GM12865 (cell line): ENCODE measurements at regions not wholly inside any gene's neighbourhood (a gene's known extent, or its start where the extent isn't known, plus 50 kb on each side); places are given as distances from the start of the nearest gene placed in this dataset.
A peak's percentile ranks its signal among the peaks of the same experiment; 100 is the strongest.
"Not testable (repeated sequence)": the region's sequence is repeated elsewhere in the genome, so short reads cannot be mapped to it uniquely, and the experiment has no call there.

Source experiments
- DNase-seq: peaks from one replicate; pipeline ENCODE4 v3.0.0; 2010; ENCODE audit warnings: low read depth
- H3K4me3 ChIP-seq: 2 replicates; pipeline ENCODE4 v1.5.1; 2011; ENCODE audit warnings: mild to moderate bottlenecking, low read depth, low read length, control low read depth
- CTCF ChIP-seq: IDR thresholded peaks from 2 replicates; pipeline ENCODE4 v1.5.1; 2011; ENCODE audit warnings: low read length, control low read depth, low read depth, inconsistent platforms; ENCODE audit not compliant: insufficient read depth; ENCODE audit errors: missing control alignments

GRCh38 chr3:155995525-155996370 lies 124.6 kb upstream of the KCNAB1 start:
- H3K4me3 ChIP-seq = no peak overlapping the region
- TF ChIP-seq CTCF = peak; percentile 29
- peak; percentile 33 for DNase-seq

GRCh38 chr3:155996882-155997281 lies 123.5 kb upstream of the KCNAB1 start:
- no peak overlapping the region for H3K4me3 ChIP-seq
- DNase-seq = no peak
- TF ChIP-seq CTCF = no peak

- not testable (repeated sequence) for DNase-seq, H3K4me3 ChIP-seq
These were observed 122.2 kb upstream of the KCNAB1 start for GRCh38 chr3:155998173-155998572.

DNA sequence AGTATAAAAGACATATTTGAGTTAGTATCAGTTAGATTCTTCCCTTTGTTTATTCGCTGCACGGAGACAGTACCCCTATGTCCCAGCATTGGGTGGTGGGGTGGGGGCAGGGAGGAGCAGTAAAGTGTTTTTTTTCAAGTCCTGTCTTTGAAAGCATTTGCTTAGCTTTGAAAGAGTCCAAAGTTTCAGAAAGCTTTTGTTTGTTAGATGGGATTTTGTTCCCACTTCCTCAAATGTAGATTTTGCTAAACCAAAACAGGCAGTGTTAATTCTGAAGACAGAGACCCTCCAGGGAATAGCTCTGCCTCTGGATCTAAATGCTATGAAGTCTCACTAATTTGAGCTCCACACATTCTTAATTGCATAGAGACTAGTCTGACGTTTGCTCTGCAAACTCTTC lies 114.6 kb upstream of the KCNAB1 start:
- H3K4me3 ChIP-seq = no peak overlapping the region
- no peak for TF ChIP-seq CTCF
- no peak for DNase-seq

- peak; percentile 45 for DNase-seq
- no peak overlapping the region for H3K4me3 ChIP-seq
- peak; percentile 45 for TF ChIP-seq CTCF
These were observed 109.5 kb upstream of the KCNAB1 start for GRCh38 chr3:156010829-156011228.

DNA sequence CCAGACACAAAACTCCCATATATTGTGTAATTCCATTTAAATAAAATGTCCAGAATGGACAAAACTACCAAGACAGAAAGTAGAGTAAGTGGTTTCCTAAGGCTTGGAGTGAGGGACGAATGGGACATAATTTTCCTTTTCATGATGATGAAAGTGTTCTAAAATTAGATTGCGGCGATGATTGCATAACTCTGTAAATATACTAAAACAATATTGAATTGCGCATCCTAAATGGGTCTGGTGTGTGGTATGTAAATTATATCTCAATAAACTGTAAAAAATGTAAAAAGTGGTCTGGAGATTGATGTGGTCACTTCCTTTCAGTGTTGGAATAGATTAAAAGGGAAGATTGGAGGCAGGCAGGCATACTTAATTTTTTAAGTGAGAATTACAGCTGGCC lies 105.9 kb upstream of the KCNAB1 start:
- H3K4me3 ChIP-seq = no peak overlapping the region
- no peak for DNase-seq
- no peak for TF ChIP-seq CTCF

- no peak for DNase-seq
- no peak for TF ChIP-seq CTCF
- H3K4me3 ChIP-seq = no peak overlapping the region
These were observed 103.5 kb upstream of the KCNAB1 start for GRCh38 chr3:156016902-156017301.
